GM12865 (cell line): ENCODE measurements at regions not wholly inside any gene's neighbourhood (a gene's known extent, or its start where the extent isn't known, plus 50 kb on each side); places are given as distances from the start of the nearest gene placed in this dataset.

Experiments
- DNase-seq: peaks from one replicate; pipeline ENCODE4 v3.0.0; 2010; ENCODE audit warnings: low read depth
- H3K4me3 ChIP-seq: 2 replicates; pipeline ENCODE4 v1.5.1; 2011; ENCODE audit warnings: mild to moderate bottlenecking, low read depth, low read length, control low read depth
- CTCF ChIP-seq: IDR thresholded peaks from 2 replicates; pipeline ENCODE4 v1.5.1; 2011; ENCODE audit warnings: low read length, control low read depth, low read depth, inconsistent platforms; ENCODE audit not compliant: insufficient read depth; ENCODE audit errors: missing control alignments

- H3K4me3 ChIP-seq = no peak overlapping the region
- no peak for DNase-seq
- TF ChIP-seq CTCF = no peak
Measured at GRCh38 chr3:131151-131888, 65.2 kb upstream of the CHL1 start.

- no peak for TF ChIP-seq CTCF
- no peak for DNase-seq
- H3K4me3 ChIP-seq = no peak overlapping the region
Measured at GRCh38 chr3:132378-132777, 64.2 kb upstream of the CHL1 start.

- no peak overlapping the region for H3K4me3 ChIP-seq
- DNase-seq = no peak
- no peak for TF ChIP-seq CTCF
Measured at GRCh38 chr3:132904-133303, 63.7 kb upstream of the CHL1 start.

GRCh38 chr3:140748-141330, 55.7 kb upstream of the CHL1 start:
- TF ChIP-seq CTCF = no peak
- no peak for DNase-seq
- H3K4me3 ChIP-seq = no peak overlapping the region
